ENCODE measurements at regions not wholly inside any gene's neighbourhood (a gene's known extent, or its start where the extent isn't known, plus 50 kb on each side); places are given as distances from the start of the nearest gene placed in this dataset.

DNA sequence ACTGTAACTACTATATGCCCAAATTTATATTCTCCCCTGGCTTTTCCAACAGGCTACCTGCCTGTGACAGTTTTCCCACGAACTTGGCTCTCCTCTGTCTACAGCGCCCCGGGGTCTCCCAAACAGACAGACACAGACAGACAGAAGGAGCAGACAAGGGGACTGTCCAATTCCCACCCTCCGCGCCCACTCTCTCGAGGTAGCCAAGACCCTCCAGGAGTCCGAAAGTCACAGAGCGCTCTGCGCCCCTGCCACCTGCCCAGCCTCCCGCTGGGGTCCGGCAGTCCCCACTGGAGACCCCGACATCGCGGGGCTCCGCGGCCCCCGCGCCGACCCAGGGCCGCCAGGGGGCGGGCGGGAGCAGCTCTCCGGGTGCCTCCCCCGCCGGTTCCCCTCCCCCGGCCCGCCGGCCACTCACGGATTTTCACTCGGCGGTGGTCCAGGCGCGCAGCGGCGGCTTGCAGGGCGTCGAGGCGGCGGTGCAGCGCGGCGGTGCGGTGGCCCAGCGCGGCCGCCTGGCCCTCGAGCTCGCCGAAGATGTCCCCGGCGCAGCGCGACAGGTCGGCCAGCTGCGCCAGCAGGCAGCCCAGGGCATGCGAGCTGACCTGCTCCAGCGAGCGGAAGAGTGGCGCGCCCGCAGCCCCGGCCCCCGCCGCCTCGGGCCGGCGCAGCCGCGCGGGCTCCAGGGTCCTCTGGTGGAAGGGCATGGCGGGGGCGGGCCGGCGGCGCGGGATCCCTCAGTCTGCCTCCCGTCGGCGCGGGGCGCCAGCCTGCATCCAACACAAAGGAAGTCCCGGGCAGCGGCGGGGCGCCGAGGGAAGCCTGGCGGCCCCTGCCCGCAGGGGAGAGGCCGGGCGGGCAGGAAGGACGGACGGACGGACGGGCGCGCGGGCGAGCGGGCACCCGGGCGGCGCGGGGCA lies 81.3 kb upstream of the CCDC28A start:
- peak; percentile 38 for DNase-seq (ENCODE audit: low read depth)

DNA sequence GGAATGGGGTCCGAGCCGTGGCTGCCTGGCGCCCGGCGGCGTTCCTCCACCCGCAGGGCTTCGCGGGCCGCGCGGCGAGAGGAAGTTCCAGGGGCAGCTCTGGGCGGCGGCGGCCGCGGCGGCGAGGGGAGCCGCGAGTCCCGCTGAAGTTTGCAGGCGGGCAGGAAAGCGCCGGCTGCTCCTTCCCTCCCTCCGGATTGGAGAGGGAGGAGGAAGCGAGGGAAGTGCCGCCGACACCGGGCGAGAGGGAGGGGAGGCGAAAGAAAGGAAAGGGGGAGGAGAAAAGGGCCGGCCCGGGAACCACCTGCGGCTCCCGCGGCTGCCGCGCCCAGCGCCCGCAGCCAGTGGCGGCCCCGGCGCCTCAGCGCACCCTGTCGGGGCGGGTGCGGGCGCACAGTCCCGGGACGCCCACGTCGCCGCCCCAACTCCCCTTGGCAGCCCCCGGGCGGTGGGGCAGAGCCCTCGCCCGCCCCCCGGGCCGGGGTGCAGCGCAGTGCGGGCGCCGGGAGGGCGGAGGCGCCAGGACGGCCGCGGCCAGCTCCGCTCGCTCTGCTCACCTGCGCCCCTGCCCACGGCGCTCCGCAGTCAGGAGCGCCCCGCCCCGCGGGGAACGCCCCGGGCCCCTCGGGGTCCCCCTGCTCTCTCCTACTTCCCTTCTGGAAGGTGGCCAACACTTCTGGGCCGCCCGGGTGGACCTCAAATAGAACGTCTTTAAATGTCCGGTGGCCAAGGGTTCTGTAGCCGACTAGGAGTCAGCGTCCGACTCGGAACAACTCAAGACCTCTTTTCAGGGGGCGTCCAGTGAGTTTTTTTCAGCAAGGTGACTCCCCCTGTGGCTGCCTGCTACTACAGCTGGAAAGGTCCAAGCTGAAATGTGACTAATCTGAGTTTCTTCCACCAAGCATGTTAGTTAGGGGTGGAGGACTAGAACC lies 80.3 kb upstream of the CCDC28A start:
- peak; percentile 76 for DNase-seq (ENCODE audit: low read depth)

DNA sequence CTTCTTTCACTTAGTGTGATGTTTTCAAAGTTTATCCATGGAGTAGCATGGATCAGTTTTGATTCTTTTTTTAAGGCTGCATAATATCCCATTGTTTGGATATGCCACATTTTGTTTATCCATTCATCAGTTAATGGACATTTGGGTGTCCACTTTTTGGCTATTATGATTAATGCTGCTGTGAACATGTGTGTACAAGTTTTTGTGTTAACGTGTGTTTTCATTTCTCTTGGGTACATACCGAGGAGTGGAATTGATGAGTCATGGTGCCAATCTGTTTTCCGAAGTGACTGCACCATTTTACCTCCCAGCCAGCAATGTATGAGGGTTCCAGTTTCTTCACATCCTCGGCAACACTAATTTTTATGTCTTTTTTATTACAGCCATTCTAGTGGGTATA lies 78.4 kb upstream of the CCDC28A start:
- no peak for DNase-seq (ENCODE audit: low read depth)

DNA sequence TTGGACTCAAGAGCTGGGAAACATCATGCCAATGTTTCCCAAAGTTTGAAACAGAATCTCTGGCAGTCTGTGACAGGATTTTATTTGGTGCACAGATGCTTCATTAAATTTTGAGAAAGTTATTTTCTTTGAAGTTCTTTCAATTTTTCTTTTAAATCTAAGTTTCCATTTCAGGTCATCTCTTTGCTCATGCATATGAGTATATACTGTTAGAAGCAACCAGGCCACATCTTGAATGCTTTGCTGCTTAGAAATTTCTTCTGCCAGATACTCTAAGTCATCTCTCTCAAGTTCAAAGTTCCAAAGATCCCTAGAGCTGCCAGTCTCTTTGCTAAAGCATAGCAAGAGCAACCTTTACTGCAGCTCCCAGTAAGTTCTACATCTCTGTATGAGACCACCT lies 59.1 kb upstream of the CCDC28A start:
- no peak for DNase-seq (ENCODE audit: low read depth)

DNA sequence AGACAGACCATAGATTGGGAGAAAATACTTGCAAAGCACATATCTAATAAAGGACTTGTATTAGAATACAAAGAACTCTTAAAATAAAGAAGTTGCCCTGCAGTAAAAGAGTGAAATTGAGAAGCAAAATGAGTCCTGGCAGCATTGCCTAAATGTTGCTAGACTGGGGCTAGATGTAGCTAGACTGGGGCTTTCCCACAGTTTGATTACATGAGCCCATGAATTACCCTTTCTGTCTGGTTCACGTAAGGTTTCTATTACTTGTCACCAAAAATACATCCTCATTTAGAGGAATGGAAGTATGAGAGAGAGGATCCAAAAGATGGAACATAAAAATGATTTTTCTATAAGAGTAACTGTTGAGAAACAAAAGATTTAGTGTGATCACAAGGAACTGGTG lies 57.6 kb upstream of the CCDC28A start:
- no peak for DNase-seq (ENCODE audit: low read depth)

DNA sequence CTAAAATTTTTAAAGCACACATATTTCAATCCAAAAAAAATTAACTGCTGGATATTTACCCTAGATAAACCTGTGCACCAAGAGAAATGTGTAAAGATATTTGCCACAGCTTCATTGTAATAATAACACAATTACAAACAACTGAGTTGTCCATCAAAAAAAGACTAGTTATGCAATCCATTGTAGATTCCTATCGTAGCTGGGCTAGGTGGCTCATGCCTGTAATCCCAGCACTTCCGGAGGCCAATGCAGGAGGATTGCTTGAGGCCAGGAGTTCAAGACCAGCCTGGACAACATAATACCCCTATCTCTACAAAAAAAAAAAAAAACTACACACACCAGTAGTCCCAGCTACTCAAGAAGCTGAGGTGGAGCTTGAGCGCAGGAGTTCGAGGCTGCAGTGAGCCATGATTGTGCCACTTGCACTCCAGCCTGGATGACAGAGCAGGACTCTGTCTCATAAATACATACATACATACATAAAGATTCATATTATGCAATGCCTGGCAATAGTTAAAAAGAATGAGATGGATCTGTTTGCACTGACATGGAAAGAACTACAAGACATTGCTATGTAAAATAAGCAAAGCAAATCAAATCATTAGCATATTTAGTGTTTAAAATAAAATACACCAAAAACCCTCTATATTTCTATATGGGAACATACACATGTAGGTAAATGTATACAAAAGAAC lies 56.5 kb upstream of the CCDC28A start:
- DNase-seq (ENCODE audit: low read depth) = no peak

DNA sequence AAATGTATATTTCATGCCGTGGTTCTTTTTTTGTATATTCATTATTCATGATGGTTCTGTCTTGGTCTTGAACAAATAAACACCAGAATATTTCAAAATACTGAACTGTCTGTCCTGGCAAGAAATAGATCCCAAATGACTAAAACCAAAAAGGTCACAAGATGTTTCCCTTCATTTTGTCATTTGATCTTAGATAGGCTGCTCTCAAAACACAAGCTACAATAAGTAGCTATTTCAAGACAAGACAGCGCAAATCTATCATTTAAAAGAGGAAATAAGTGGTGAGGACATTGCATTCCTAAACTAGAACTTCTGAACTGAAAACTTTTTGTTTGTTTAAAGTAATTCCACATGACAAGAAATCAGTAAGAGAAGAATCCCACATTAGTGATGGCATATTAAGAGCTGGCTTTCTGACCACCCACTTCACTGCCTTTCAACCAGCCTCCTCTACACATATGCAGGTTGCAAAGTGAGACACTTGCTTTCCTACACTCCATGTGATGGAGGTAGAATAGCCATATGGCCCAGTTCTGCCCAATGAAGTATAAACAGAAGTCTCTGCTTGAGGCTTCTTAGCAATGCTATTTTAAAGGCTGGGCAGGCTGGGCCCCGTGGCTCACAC lies 54.4 kb upstream of the CCDC28A start:
- DNase-seq (ENCODE audit: low read depth) = no peak

DNA sequence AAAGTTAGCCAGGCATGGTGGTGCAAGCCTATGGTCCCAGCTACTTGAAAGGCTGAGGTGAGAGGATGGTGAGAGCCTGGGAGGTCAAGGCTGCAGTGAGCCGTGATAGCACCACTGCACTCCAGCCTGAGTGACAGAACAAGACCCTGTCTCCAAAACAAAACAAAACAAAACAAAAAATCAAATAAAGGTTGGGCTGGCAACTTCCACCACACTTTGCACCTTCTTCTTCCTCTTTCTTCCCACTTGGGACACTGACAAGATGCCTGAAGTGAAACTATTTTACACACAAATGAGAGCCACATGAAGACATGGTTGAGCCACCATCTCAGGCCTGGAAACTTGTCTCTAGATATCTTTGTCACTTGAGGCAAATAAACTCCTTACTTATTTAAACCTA lies 53.8 kb upstream of the CCDC28A start:
- DNase-seq (ENCODE audit: low read depth) = no peak

DNA sequence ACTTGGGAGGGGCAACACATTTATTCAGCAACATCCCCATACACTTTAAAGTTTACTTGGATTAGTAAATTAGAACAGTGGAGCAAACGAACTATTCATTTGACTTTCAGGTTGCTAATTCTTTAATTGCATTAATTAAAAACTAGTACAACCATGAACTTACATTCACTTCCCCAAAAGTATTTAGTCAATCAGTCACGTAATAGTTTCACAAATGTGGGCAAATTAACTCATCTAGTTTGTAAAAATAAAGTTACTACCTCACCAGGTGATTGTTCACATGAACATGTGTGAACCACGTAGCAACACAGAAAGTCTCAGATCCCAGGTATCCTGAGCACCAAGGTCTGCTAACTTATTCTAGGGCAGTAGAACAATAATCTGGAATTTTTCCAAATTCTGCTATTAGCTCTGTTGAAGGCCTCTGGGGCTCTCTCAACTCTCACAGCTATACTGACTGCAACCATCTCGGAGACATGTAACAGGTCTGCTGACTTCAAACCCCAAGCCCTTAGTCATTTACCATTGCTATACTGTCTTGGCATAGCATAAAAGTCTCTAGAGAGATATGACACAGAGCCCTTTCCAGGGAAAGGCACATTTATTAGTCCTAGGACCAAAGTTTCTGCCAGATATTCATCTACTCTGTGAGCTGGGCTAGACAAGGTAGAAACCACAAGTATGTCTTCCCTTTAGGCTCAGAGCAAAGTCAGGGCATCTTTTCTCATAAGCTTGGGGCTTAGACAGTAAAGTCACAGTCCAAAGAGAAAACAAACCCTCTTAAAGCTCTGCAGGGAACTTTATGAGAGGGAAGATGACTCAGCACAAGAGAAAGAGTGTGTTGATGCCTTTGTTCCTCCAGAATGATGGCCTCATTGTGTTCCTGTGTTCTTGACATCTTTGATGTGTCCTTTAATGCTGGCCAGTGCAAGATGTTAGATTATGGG lies 50.9 kb upstream of the CCDC28A start:
- peak; percentile 88 for DNase-seq (ENCODE audit: low read depth)
